Heart left ventricle (tissue), 13 donors: ENCODE measurements at regions not wholly inside any gene's neighbourhood (a gene's known extent, or its start where the extent isn't known, plus 50 kb on each side); places are given as distances from the start of the nearest gene placed in this dataset.

Source experiments
- CTCF ChIP-seq, 12 donors: fragments of 200-600 bp; sonication (generic) in 4 of 12; IDR thresholded peaks; one replicate each; pipeline versions ENCODE4 v1.5.0 to v1.8.0; 2018 to 2022; ENCODE audit warnings: antibody characterized with exemption in 12 of 12, mild to moderate bottlenecking in 5 of 12
- POLR2A ChIP-seq, 2 donors: fragments of 450-650 bp; IDR thresholded peaks; one replicate each; pipeline ENCODE4 v1.6.1; 2017; ENCODE audit warnings: antibody characterized with exemption in 2 of 2, mild to moderate bottlenecking in 2 of 2, moderate library complexity in 2 of 2
- donor health status: ischemic (EF 13 %, LVEDD 7.1; RV severe dilation, severe dysfunction).
- donor health status: DM: no; HTN: yes; CAD: no.
- donor health status: DM: no; HTN: no; CAD: no.
- donor health status: ischemic (EF 25% LVEDD 6.9; RV normal size, moderate dysfunction).
- donor health status: ischemic (EF 25% LVEDD 5.7; RV mildly dilated, moderate dysfunction).
- donor health status: ischemic (EF 35%, LVEDD 5.7; RV mildly dilated, moderate dysfunction).
- donor health status: nonischemic (EF 11% LVEDD 7.7; RV severe dilation, severe dysfunction).
- donor health status: DM: yes; HTN: yes; CAD: no.
- donor health status: PGD.
- donor health status: ischemic (EF 29% LVEDD 5.4; RV normal size, mild dysfunction).
- donor health status: nonischemic (EF 23%, LVEDD 6.1; RV moderate dilation, normal function).

GRCh38 chr7:156009569-156009968 lies 197.3 kb upstream of the SHH start:
- TF ChIP-seq CTCF (IDR thresholded peaks at IDR 0.05) (no peak), POLR2A (IDR thresholded peaks at IDR 0.05) (no peak)
